ENCODE measurements at regions not wholly inside any gene's neighbourhood (a gene's known extent, or its start where the extent isn't known, plus 50 kb on each side); places are given as distances from the start of the nearest gene placed in this dataset.

- no peak for TF ChIP-seq FOXA1 (IDR thresholded peaks at IDR 0.05)
- TF ChIP-seq PKNOX1 (IDR thresholded peaks at IDR 0.05): no peak
- TF ChIP-seq ZNF384 (IDR thresholded peaks at IDR 0.05): no peak
- no peak for TF ChIP-seq TARDBP (IDR thresholded peaks at IDR 0.05)
- no peak for TF ChIP-seq FOXK2 (IDR thresholded peaks at IDR 0.05)
- TF ChIP-seq HDGF (IDR thresholded peaks at IDR 0.05; ENCODE audit: borderline replicate concordance): no peak
- no peak for TF ChIP-seq NFRKB (IDR thresholded peaks at IDR 0.05)
- TF ChIP-seq ARNT (IDR thresholded peaks at IDR 0.05): no peak
- TF ChIP-seq SUZ12 (IDR thresholded peaks at IDR 0.05): no peak
- no peak for TF ChIP-seq ELF4 (IDR thresholded peaks at IDR 0.05)
- TF ChIP-seq SP1 (IDR thresholded peaks at IDR 0.05): no peak
- no peak for TF ChIP-seq L3MBTL2 (conservative IDR thresholded peaks at IDR 0.05)
- TF ChIP-seq LEF1 (IDR thresholded peaks at IDR 0.05; ENCODE audit: borderline replicate concordance): no peak
- no peak for TF ChIP-seq FOXM1 (IDR thresholded peaks at IDR 0.05; ENCODE audit: borderline replicate concordance)
- TF ChIP-seq CTBP1 (IDR thresholded peaks at IDR 0.05; ENCODE audit: borderline replicate concordance): no peak
- TF ChIP-seq BHLHE40 (IDR thresholded peaks at IDR 0.05; ENCODE audit: borderline replicate concordance): no peak
- CTCF ChIA-PET: no interaction called here
- POLR2A ChIA-PET: no interaction called here
- no peak for DNase-seq (ENCODE audit: extremely low spot score)
Observed at GRCh38 chr20:41678799-41679198, 60.6 kb upstream of the CHD6 start.

GRCh38 chr20:41672282-41672681 lies 54.1 kb upstream of the CHD6 start:
- TF ChIP-seq FOXA1 (IDR thresholded peaks at IDR 0.05) (no peak), FOXK2 (IDR thresholded peaks at IDR 0.05) (no peak), NFRKB (IDR thresholded peaks at IDR 0.05) (no peak), SUZ12 (IDR thresholded peaks at IDR 0.05) (no peak), BHLHE40 (IDR thresholded peaks at IDR 0.05; ENCODE audit: borderline replicate concordance) (no peak), ZNF384 (IDR thresholded peaks at IDR 0.05) (no peak), L3MBTL2 (conservative IDR thresholded peaks at IDR 0.05) (no peak), FOXM1 (IDR thresholded peaks at IDR 0.05; ENCODE audit: borderline replicate concordance) (no peak), LEF1 (IDR thresholded peaks at IDR 0.05; ENCODE audit: borderline replicate concordance) (no peak), PKNOX1 (IDR thresholded peaks at IDR 0.05) (no peak), CTBP1 (IDR thresholded peaks at IDR 0.05; ENCODE audit: borderline replicate concordance) (no peak), TARDBP (IDR thresholded peaks at IDR 0.05) (no peak), ARNT (IDR thresholded peaks at IDR 0.05) (no peak), SP1 (IDR thresholded peaks at IDR 0.05) (no peak), ELF4 (IDR thresholded peaks at IDR 0.05) (no peak), HDGF (IDR thresholded peaks at IDR 0.05; ENCODE audit: borderline replicate concordance) (no peak)
- POLR2A ChIA-PET: no interaction called here
- CTCF ChIA-PET: no interaction called here
- no peak for DNase-seq (ENCODE audit: extremely low spot score)

GRCh38 chr20:41671143-41671542 lies 53.0 kb upstream of the CHD6 start:
- DNase-seq (ENCODE audit: extremely low spot score): no peak
- ChIA-PET POLR2A (no interaction called here), CTCF (no interaction called here)
- TF ChIP-seq ELF4 (IDR thresholded peaks at IDR 0.05) (no peak), FOXA1 (IDR thresholded peaks at IDR 0.05) (no peak), SP1 (IDR thresholded peaks at IDR 0.05) (no peak), FOXK2 (IDR thresholded peaks at IDR 0.05) (no peak), SUZ12 (IDR thresholded peaks at IDR 0.05) (no peak), CTBP1 (IDR thresholded peaks at IDR 0.05; ENCODE audit: borderline replicate concordance) (no peak)

GRCh38 chr20:41670631-41671030 lies 52.5 kb upstream of the CHD6 start:
- ChIA-PET CTCF (no interaction called here), POLR2A (no interaction called here)
- no peak for DNase-seq (ENCODE audit: extremely low spot score)
- TF ChIP-seq CTBP1 (IDR thresholded peaks at IDR 0.05; ENCODE audit: borderline replicate concordance): no peak
- TF ChIP-seq PKNOX1 (IDR thresholded peaks at IDR 0.05): no peak
- TF ChIP-seq ELF4 (IDR thresholded peaks at IDR 0.05): no peak
- no peak for TF ChIP-seq L3MBTL2 (conservative IDR thresholded peaks at IDR 0.05)
- no peak for TF ChIP-seq FOXK2 (IDR thresholded peaks at IDR 0.05)
- no peak for TF ChIP-seq ARNT (IDR thresholded peaks at IDR 0.05)
- no peak for TF ChIP-seq LEF1 (IDR thresholded peaks at IDR 0.05; ENCODE audit: borderline replicate concordance)
- TF ChIP-seq TARDBP (IDR thresholded peaks at IDR 0.05): no peak
- TF ChIP-seq NFRKB (IDR thresholded peaks at IDR 0.05): no peak
- no peak for TF ChIP-seq HDGF (IDR thresholded peaks at IDR 0.05; ENCODE audit: borderline replicate concordance)
- TF ChIP-seq ZNF384 (IDR thresholded peaks at IDR 0.05): no peak
- TF ChIP-seq SUZ12 (IDR thresholded peaks at IDR 0.05): no peak
- TF ChIP-seq BHLHE40 (IDR thresholded peaks at IDR 0.05; ENCODE audit: borderline replicate concordance): no peak

DNA sequence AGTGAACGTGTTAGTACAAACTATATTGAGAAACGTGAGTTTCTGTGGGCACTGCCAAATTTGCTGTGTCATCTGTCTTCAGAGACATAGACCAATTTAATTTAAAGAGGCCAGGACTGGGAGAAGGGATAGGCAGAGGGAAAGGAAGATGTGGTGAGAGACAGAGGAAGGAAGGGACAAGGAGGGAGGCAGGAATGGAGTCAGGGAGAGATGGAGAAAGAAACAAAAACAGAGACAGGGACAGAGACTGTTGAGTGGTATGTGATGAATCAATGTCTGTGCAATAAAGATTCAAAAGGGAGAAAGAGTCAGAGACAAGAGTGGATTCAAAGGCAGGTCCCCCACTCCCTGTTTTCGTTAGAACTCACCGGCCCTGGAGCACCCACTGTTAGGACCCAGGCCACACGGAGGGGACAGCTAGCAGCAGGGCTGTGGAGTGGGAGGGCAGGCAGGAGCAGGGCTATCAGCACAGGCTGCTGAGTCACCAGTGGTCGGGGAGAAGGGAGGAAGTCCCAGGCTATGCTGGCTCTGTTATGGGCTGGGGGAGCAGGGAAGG lies 51.6 kb upstream of the CHD6 start:
- ChIA-PET CTCF (no interaction called here), POLR2A (no interaction called here)
- no peak for DNase-seq (ENCODE audit: extremely low spot score)
- TF ChIP-seq SP1 (IDR thresholded peaks at IDR 0.05) (no peak), SUZ12 (IDR thresholded peaks at IDR 0.05) (no peak), CTBP1 (IDR thresholded peaks at IDR 0.05; ENCODE audit: borderline replicate concordance) (no peak), FOXM1 (IDR thresholded peaks at IDR 0.05; ENCODE audit: borderline replicate concordance) (no peak), PKNOX1 (IDR thresholded peaks at IDR 0.05) (no peak), HDGF (IDR thresholded peaks at IDR 0.05; ENCODE audit: borderline replicate concordance) (no peak), FOXA1 (IDR thresholded peaks at IDR 0.05) (no peak), NFRKB (IDR thresholded peaks at IDR 0.05) (no peak)
